Loucy (cell line): ENCODE measurements at regions not wholly inside any gene's neighbourhood (a gene's known extent, or its start where the extent isn't known, plus 50 kb on each side); places are given as distances from the start of the nearest gene placed in this dataset.

ENCODE experiments used
- EZH2phosphoT487 ChIP-seq: fragments of 200-600 bp; IDR thresholded peaks from 2 replicates; pipeline ENCODE4 v1.6.1; 2018; ENCODE audit warnings: antibody characterized with exemption, mild to moderate bottlenecking, moderate library complexity, borderline replicate concordance
- TF ChIP-seq, protein P1 (sequence below): fragments of 200-600 bp; sonication (generic); conservative IDR thresholded peaks from 2 replicates; pipeline ENCODE4 v1.5.1; 2014; ENCODE audit warnings: mild to moderate bottlenecking, antibody characterized with exemption, low read length

DNA sequence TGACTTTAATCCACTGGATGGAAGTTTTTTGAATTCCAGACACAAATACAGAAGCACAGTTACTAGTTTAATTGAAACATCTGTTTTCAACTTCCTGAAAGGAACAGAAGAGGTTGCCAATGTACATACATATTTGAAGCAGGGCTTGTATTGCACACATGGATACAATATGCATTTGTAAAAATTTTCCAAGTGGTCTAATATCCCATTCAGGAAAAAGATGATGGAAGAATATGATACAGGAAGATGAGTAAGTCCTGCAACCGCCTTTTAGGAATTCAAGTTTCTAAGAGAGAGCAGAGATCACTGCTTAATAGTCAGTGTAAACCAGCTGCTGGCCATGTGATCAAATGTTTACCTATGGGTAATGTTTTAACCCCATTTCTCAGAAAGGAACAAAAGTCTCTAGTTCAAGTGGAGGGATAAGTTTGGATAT lies 265.4 kb downstream of the TRIB2 start:
- TF ChIP-seq, protein P1, sequence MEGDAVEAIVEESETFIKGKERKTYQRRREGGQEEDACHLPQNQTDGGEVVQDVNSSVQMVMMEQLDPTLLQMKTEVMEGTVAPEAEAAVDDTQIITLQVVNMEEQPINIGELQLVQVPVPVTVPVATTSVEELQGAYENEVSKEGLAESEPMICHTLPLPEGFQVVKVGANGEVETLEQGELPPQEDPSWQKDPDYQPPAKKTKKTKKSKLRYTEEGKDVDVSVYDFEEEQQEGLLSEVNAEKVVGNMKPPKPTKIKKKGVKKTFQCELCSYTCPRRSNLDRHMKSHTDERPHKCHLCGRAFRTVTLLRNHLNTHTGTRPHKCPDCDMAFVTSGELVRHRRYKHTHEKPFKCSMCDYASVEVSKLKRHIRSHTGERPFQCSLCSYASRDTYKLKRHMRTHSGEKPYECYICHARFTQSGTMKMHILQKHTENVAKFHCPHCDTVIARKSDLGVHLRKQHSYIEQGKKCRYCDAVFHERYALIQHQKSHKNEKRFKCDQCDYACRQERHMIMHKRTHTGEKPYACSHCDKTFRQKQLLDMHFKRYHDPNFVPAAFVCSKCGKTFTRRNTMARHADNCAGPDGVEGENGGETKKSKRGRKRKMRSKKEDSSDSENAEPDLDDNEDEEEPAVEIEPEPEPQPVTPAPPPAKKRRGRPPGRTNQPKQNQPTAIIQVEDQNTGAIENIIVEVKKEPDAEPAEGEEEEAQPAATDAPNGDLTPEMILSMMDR: no peak
- TF ChIP-seq EZH2phosphoT487: no peak
